NCI-H82 (cell line): ENCODE measurements at regions not wholly inside any gene's neighbourhood (a gene's known extent, or its start where the extent isn't known, plus 50 kb on each side); places are given as distances from the start of the nearest gene placed in this dataset.
"Not testable (repeated sequence)": the region's sequence is repeated elsewhere in the genome, so short reads cannot be mapped to it uniquely, and the experiment has no call there.

ENCODE experiments used
- DNase-seq: peaks from one replicate; lab custom pipeline; 2025; lab: John Stamatoyannopoulos, UW

GRCh38 chr16:9593440-9593839 is 502.0 kb downstream of the HAPSTR1 start:
- no peak for DNase-seq

GRCh38 chr16:9594047-9594446 is 502.6 kb downstream of the HAPSTR1 start:
- no peak for DNase-seq

- peak; percentile 28 for DNase-seq
Observed at GRCh38 chr16:9594946-9595345, 503.5 kb downstream of the HAPSTR1 start.

GRCh38 chr16:9595393-9595792 is 503.9 kb downstream of the HAPSTR1 start:
- no peak for DNase-seq

- no peak for DNase-seq
Observed at GRCh38 chr16:9596788-9597187, 505.3 kb downstream of the HAPSTR1 start.

- no peak for DNase-seq
Observed at GRCh38 chr16:9597967-9598730, 506.7 kb downstream of the HAPSTR1 start.

GRCh38 chr16:9598731-9599083 is 507.3 kb downstream of the HAPSTR1 start:
- DNase-seq: no peak

GRCh38 chr16:9599415-9600120 is 508.1 kb downstream of the HAPSTR1 start:
- no peak for DNase-seq

GRCh38 chr16:9602189-9602588 is 510.7 kb downstream of the HAPSTR1 start:
- DNase-seq: no peak

GRCh38 chr16:9603316-9603715 is 511.9 kb downstream of the HAPSTR1 start:
- no peak for DNase-seq

- no peak for DNase-seq
Observed at GRCh38 chr16:9607515-9608230, 516.2 kb downstream of the HAPSTR1 start.

- DNase-seq: no peak
Observed at GRCh38 chr16:9610727-9611126, 519.3 kb downstream of the HAPSTR1 start.

GRCh38 chr16:9612267-9612666 is 520.8 kb downstream of the HAPSTR1 start:
- DNase-seq: no peak

GRCh38 chr16:9614389-9614788 is 522.9 kb downstream of the HAPSTR1 start:
- no peak for DNase-seq

- no peak for DNase-seq
Observed at GRCh38 chr16:9622268-9622667, 530.8 kb downstream of the HAPSTR1 start.

- no peak for DNase-seq
Observed at GRCh38 chr16:9625122-9625521, 533.7 kb downstream of the HAPSTR1 start.

GRCh38 chr16:9627427-9627826 is 536.0 kb downstream of the HAPSTR1 start:
- no peak for DNase-seq

- DNase-seq: no peak
Observed at GRCh38 chr16:9630119-9630518, 538.7 kb downstream of the HAPSTR1 start.

- DNase-seq: no peak
Observed at GRCh38 chr16:9630985-9631384, 539.5 kb downstream of the HAPSTR1 start.

- DNase-seq: no peak
Observed at GRCh38 chr16:9633844-9634243, 542.4 kb downstream of the HAPSTR1 start.

- not testable (repeated sequence) for DNase-seq
Observed at GRCh38 chr16:9635150-9635720, 543.8 kb downstream of the HAPSTR1 start.

GRCh38 chr16:9644258-9644657 is 538.0 kb downstream of the GRIN2A start:
- no peak for DNase-seq

- no peak for DNase-seq
Observed at GRCh38 chr16:9645911-9646310, 536.3 kb downstream of the GRIN2A start.
